ENCODE measurements at regions not wholly inside any gene's neighbourhood (a gene's known extent, or its start where the extent isn't known, plus 50 kb on each side); places are given as distances from the start of the nearest gene placed in this dataset.

GRCh38 chr13:54928071-54928470 lies 1899.5 kb downstream of the OLFM4 start:
- ChIA-PET POLR2A (no interaction called here), CTCF (no interaction called here)
- no peaks in the 10 kb centered on the region for H3K79me2 ChIP-seq (ENCODE audit: control insufficient read depth, insufficient read depth, low read length)
- intact Hi-C loops (cut with micrococcal nuclease), result no loop called here
- Mint-ChIP-seq H3K4me3 (no peak overlapping the region), H3K4me1 (no peaks in the 10 kb centered on the region), H3K9me3 (ENCODE audit: insufficient read depth) (peaks cover 8% of the 10 kb centered on the region), H3K27me3 (no peaks in the 10 kb centered on the region), H3K27ac (no peak overlapping the region)
- no peak overlapping the region for H3K4me2 ChIP-seq (replicated peaks; ENCODE audit: low read depth, low read length, poor library complexity, severe bottlenecking)
- H3K4me1 ChIP-seq (ENCODE audit: control insufficient read depth in 2 of 2, insufficient read depth in 2 of 2, low read length in 2 of 2), result no peaks in the 10 kb centered on the region
- no peak overlapping the region for H2AFZ ChIP-seq (ENCODE audit: insufficient read depth, low read depth, low read length, poor library complexity, severe bottlenecking)
- H3K27ac ChIP-seq (ENCODE audit: low read length in 2 of 2), result no peak overlapping the region
- H3K36me3 ChIP-seq (replicated peaks in 1 of 2; ENCODE audit: control extremely low read depth in 1 of 2, control insufficient read depth in 1 of 2, extremely low read depth in 1 of 2, insufficient read depth in 2 of 2, low read length in 1 of 2), result no peaks in the 10 kb centered on the region
- H3K27me3 ChIP-seq (replicated peaks in 1 of 4; ENCODE audit: control extremely low read depth in 1 of 4, control insufficient read depth in 3 of 4, insufficient read depth in 4 of 4, low read length in 3 of 4), result no peaks in the 10 kb centered on the region
- DNase-seq (no peak), ATAC-seq (ENCODE audit: low read depth) (no peak)
- H4K20me1 ChIP-seq (ENCODE audit: control insufficient read depth, insufficient read depth, low read length, poor library complexity, severe bottlenecking), result no peaks in the 10 kb centered on the region
- peaks cover 0 to 3% (median 2%) of the 10 kb centered on the region in 3 donors for H3K9me3 ChIP-seq (ENCODE audit: control extremely low read depth in 1 of 3, control insufficient read depth in 2 of 3, insufficient read depth in 1 of 3, low read length in 2 of 3)
- WGBS (ENCODE audit: insufficient coverage), result no CpG with 5 or more reads among the region's 2 CpGs
- no peak overlapping the region for H3K4me3 ChIP-seq (ENCODE audit: control extremely low read depth in 1 of 5, extremely low read depth in 1 of 5, insufficient read depth in 1 of 5, low read depth in 2 of 5, low read length in 4 of 5)
- H3K9ac ChIP-seq (ENCODE audit: low read length), result no peak overlapping the region
- TF ChIP-seq CTCF (IDR thresholded peaks at IDR 0.05) (no peak), EZH2 (IDR thresholded peaks at IDR 0.05; ENCODE audit: borderline replicate concordance, insufficient read depth, low read depth, low read length, poor library complexity, severe bottlenecking) (no peak)

GRCh38 chr13:54934121-54934520 lies 1905.5 kb downstream of the OLFM4 start:
- DNase-seq, result no peak
- H3K4me2 ChIP-seq (replicated peaks; ENCODE audit: low read depth, low read length, poor library complexity, severe bottlenecking), result no peak overlapping the region
- H3K4me3 ChIP-seq (ENCODE audit: control extremely low read depth in 1 of 5, extremely low read depth in 1 of 5, insufficient read depth in 1 of 5, low read depth in 2 of 5, low read length in 4 of 5), result no peak overlapping the region
- H3K79me2 ChIP-seq (ENCODE audit: control insufficient read depth, insufficient read depth, low read length), result no peaks in the 10 kb centered on the region
- no CpG with 5 or more reads among the region's 3 CpGs for WGBS (ENCODE audit: insufficient coverage)
- H3K27ac Mint-ChIP-seq, result no peak overlapping the region
- ChIA-PET CTCF (no interaction called here), POLR2A (no interaction called here)
- H4K20me1 ChIP-seq (ENCODE audit: control insufficient read depth, insufficient read depth, low read length, poor library complexity, severe bottlenecking), result no peaks in the 10 kb centered on the region
- peaks cover 4% of the 10 kb centered on the region for H3K9me3 Mint-ChIP-seq (ENCODE audit: insufficient read depth)
- H3K4me1 Mint-ChIP-seq, result no peaks in the 10 kb centered on the region
- H3K27ac ChIP-seq (ENCODE audit: low read length in 2 of 2), result no peak overlapping the region
- intact Hi-C loops (cut with micrococcal nuclease), result no loop called here
- H3K27me3 Mint-ChIP-seq, result no peaks in the 10 kb centered on the region
- H3K4me1 ChIP-seq (ENCODE audit: control insufficient read depth in 2 of 2, insufficient read depth in 2 of 2, low read length in 2 of 2), result no peaks in the 10 kb centered on the region
- ATAC-seq (ENCODE audit: low read depth), result no peak
- TF ChIP-seq EZH2 (IDR thresholded peaks at IDR 0.05; ENCODE audit: borderline replicate concordance, insufficient read depth, low read depth, low read length, poor library complexity, severe bottlenecking), result no peak
- no peak overlapping the region for H3K9ac ChIP-seq (ENCODE audit: low read length)
- H2AFZ ChIP-seq (ENCODE audit: insufficient read depth, low read depth, low read length, poor library complexity, severe bottlenecking), result no peak overlapping the region
- H3K27me3 ChIP-seq (replicated peaks in 1 of 4; ENCODE audit: control extremely low read depth in 1 of 4, control insufficient read depth in 3 of 4, insufficient read depth in 4 of 4, low read length in 3 of 4), result no peaks in the 10 kb centered on the region
- H3K4me3 Mint-ChIP-seq, result no peak overlapping the region
- no peaks in the 10 kb centered on the region for H3K36me3 ChIP-seq (replicated peaks in 1 of 2; ENCODE audit: control extremely low read depth in 1 of 2, control insufficient read depth in 1 of 2, extremely low read depth in 1 of 2, insufficient read depth in 2 of 2, low read length in 1 of 2)
- H3K9me3 ChIP-seq (ENCODE audit: control extremely low read depth in 1 of 3, control insufficient read depth in 2 of 3, insufficient read depth in 1 of 3, low read length in 2 of 3), result peaks cover 0 to 3% (median 2%) of the 10 kb centered on the region in 3 donors

Data from B cell (primary cell).